ENCODE measurements at regions not wholly inside any gene's neighbourhood (a gene's known extent, or its start where the extent isn't known, plus 50 kb on each side); places are given as distances from the start of the nearest gene placed in this dataset.

GRCh38 chr20:39853050-39853449 lies 836.0 kb downstream of the MAFB start:
- Histone ChIP-seq H3K9ac (ENCODE audit: low read length) (no peak overlapping the region), H3K36me3 (ENCODE audit: control insufficient read depth, low read depth, low read length) (no peaks in the 10 kb centered on the region), H3K27me3 (ENCODE audit: control insufficient read depth, insufficient read depth, low read length) (peaks cover 48% of the 10 kb centered on the region), H3K9me3 (ENCODE audit: control insufficient read depth, low read depth, low read length) (no peaks in the 10 kb centered on the region), H3K27ac (ENCODE audit: low read length) (no peak overlapping the region), H3K4me1 (ENCODE audit: control insufficient read depth, low read depth, low read length) (peaks cover 18% of the 10 kb centered on the region), H3K4me3 (ENCODE audit: low read length) (no peak overlapping the region)

- H3K4me3 ChIP-seq (ENCODE audit: low read length) = no peak overlapping the region
- no peak overlapping the region for H3K27ac ChIP-seq (ENCODE audit: low read length)
- H3K36me3 ChIP-seq (ENCODE audit: control insufficient read depth, low read depth, low read length) = no peaks in the 10 kb centered on the region
- H3K27me3 ChIP-seq (ENCODE audit: control insufficient read depth, insufficient read depth, low read length) = peaks cover 55% of the 10 kb centered on the region
- H3K9ac ChIP-seq (ENCODE audit: low read length) = no peak overlapping the region
- peaks cover 18% of the 10 kb centered on the region for H3K4me1 ChIP-seq (ENCODE audit: control insufficient read depth, low read depth, low read length)
- no peaks in the 10 kb centered on the region for H3K9me3 ChIP-seq (ENCODE audit: control insufficient read depth, low read depth, low read length)
Observed at GRCh38 chr20:39851459-39851858, 837.6 kb downstream of the MAFB start.

GRCh38 chr20:39850821-39851330 lies 838.2 kb downstream of the MAFB start:
- no peak overlapping the region for H3K9ac ChIP-seq (ENCODE audit: low read length)
- H3K4me3 ChIP-seq (ENCODE audit: low read length) = no peak overlapping the region
- peaks cover 55% of the 10 kb centered on the region for H3K27me3 ChIP-seq (ENCODE audit: control insufficient read depth, insufficient read depth, low read length)
- no peak overlapping the region for H3K27ac ChIP-seq (ENCODE audit: low read length)
- H3K36me3 ChIP-seq (ENCODE audit: control insufficient read depth, low read depth, low read length) = no peaks in the 10 kb centered on the region
- H3K4me1 ChIP-seq (ENCODE audit: control insufficient read depth, low read depth, low read length) = peaks cover 18% of the 10 kb centered on the region
- H3K9me3 ChIP-seq (ENCODE audit: control insufficient read depth, low read depth, low read length) = no peaks in the 10 kb centered on the region

- H3K4me3 ChIP-seq (ENCODE audit: low read length) = no peak overlapping the region
- peaks cover 56% of the 10 kb centered on the region for H3K27me3 ChIP-seq (ENCODE audit: control insufficient read depth, insufficient read depth, low read length)
- H3K27ac ChIP-seq (ENCODE audit: low read length) = no peak overlapping the region
- H3K4me1 ChIP-seq (ENCODE audit: control insufficient read depth, low read depth, low read length) = peaks cover 18% of the 10 kb centered on the region
- no peaks in the 10 kb centered on the region for H3K9me3 ChIP-seq (ENCODE audit: control insufficient read depth, low read depth, low read length)
- no peaks in the 10 kb centered on the region for H3K36me3 ChIP-seq (ENCODE audit: control insufficient read depth, low read depth, low read length)
- no peak overlapping the region for H3K9ac ChIP-seq (ENCODE audit: low read length)
Observed at GRCh38 chr20:39850246-39850645, 838.8 kb downstream of the MAFB start.

GRCh38 chr20:39849664-39850063 lies 839.4 kb downstream of the MAFB start:
- Histone ChIP-seq H3K27me3 (ENCODE audit: control insufficient read depth, insufficient read depth, low read length) (peaks cover 57% of the 10 kb centered on the region), H3K36me3 (ENCODE audit: control insufficient read depth, low read depth, low read length) (no peaks in the 10 kb centered on the region), H3K9ac (ENCODE audit: low read length) (no peak overlapping the region), H3K4me1 (ENCODE audit: control insufficient read depth, low read depth, low read length) (peaks cover 18% of the 10 kb centered on the region), H3K9me3 (ENCODE audit: control insufficient read depth, low read depth, low read length) (no peaks in the 10 kb centered on the region), H3K27ac (ENCODE audit: low read length) (no peak overlapping the region), H3K4me3 (ENCODE audit: low read length) (no peak overlapping the region)

GRCh38 chr20:39849171-39849570 lies 839.9 kb downstream of the MAFB start:
- Histone ChIP-seq H3K9me3 (ENCODE audit: control insufficient read depth, low read depth, low read length) (no peaks in the 10 kb centered on the region), H3K27ac (ENCODE audit: low read length) (no peak overlapping the region), H3K36me3 (ENCODE audit: control insufficient read depth, low read depth, low read length) (no peaks in the 10 kb centered on the region), H3K4me1 (ENCODE audit: control insufficient read depth, low read depth, low read length) (peaks cover 17% of the 10 kb centered on the region), H3K4me3 (ENCODE audit: low read length) (no peak overlapping the region), H3K27me3 (ENCODE audit: control insufficient read depth, insufficient read depth, low read length) (peaks cover 53% of the 10 kb centered on the region), H3K9ac (ENCODE audit: low read length) (no peak overlapping the region)

GRCh38 chr20:39839399-39840119 lies 849.5 kb downstream of the MAFB start:
- H3K4me1 ChIP-seq (ENCODE audit: control insufficient read depth, low read depth, low read length) = no peaks in the 10 kb centered on the region
- no peak overlapping the region for H3K9ac ChIP-seq (ENCODE audit: low read length)
- no peaks in the 10 kb centered on the region for H3K9me3 ChIP-seq (ENCODE audit: control insufficient read depth, low read depth, low read length)
- no peaks in the 10 kb centered on the region for H3K36me3 ChIP-seq (ENCODE audit: control insufficient read depth, low read depth, low read length)
- H3K4me3 ChIP-seq (ENCODE audit: low read length) = no peak overlapping the region
- H3K27ac ChIP-seq (ENCODE audit: low read length) = no peak overlapping the region
- H3K27me3 ChIP-seq (ENCODE audit: control insufficient read depth, insufficient read depth, low read length) = no peaks in the 10 kb centered on the region

- H3K27me3 ChIP-seq (ENCODE audit: control insufficient read depth, insufficient read depth, low read length) = no peaks in the 10 kb centered on the region
- H3K9me3 ChIP-seq (ENCODE audit: control insufficient read depth, low read depth, low read length) = no peaks in the 10 kb centered on the region
- no peak overlapping the region for H3K27ac ChIP-seq (ENCODE audit: low read length)
- H3K4me3 ChIP-seq (ENCODE audit: low read length) = no peak overlapping the region
- no peaks in the 10 kb centered on the region for H3K4me1 ChIP-seq (ENCODE audit: control insufficient read depth, low read depth, low read length)
- no peak overlapping the region for H3K9ac ChIP-seq (ENCODE audit: low read length)
- H3K36me3 ChIP-seq (ENCODE audit: control insufficient read depth, low read depth, low read length) = no peaks in the 10 kb centered on the region
Observed at GRCh38 chr20:39837561-39837960, 851.5 kb downstream of the MAFB start.

GRCh38 chr20:39835130-39835842 lies 853.8 kb downstream of the MAFB start:
- no peaks in the 10 kb centered on the region for H3K4me1 ChIP-seq (ENCODE audit: control insufficient read depth, low read depth, low read length)
- no peaks in the 10 kb centered on the region for H3K9me3 ChIP-seq (ENCODE audit: control insufficient read depth, low read depth, low read length)
- H3K9ac ChIP-seq (ENCODE audit: low read length) = no peak overlapping the region
- H3K27me3 ChIP-seq (ENCODE audit: control insufficient read depth, insufficient read depth, low read length) = no peaks in the 10 kb centered on the region
- H3K36me3 ChIP-seq (ENCODE audit: control insufficient read depth, low read depth, low read length) = no peaks in the 10 kb centered on the region
- no peak overlapping the region for H3K27ac ChIP-seq (ENCODE audit: low read length)
- no peak overlapping the region for H3K4me3 ChIP-seq (ENCODE audit: low read length)

GRCh38 chr20:39830903-39831302 lies 858.1 kb downstream of the MAFB start:
- Histone ChIP-seq H3K9ac (ENCODE audit: low read length) (no peak overlapping the region), H3K27ac (ENCODE audit: low read length) (no peak overlapping the region), H3K27me3 (ENCODE audit: control insufficient read depth, insufficient read depth, low read length) (no peaks in the 10 kb centered on the region), H3K36me3 (ENCODE audit: control insufficient read depth, low read depth, low read length) (no peaks in the 10 kb centered on the region), H3K4me3 (ENCODE audit: low read length) (no peak overlapping the region), H3K9me3 (ENCODE audit: control insufficient read depth, low read depth, low read length) (no peaks in the 10 kb centered on the region), H3K4me1 (ENCODE audit: control insufficient read depth, low read depth, low read length) (peaks cover 9% of the 10 kb centered on the region)

GRCh38 chr20:39829661-39830060 lies 859.4 kb downstream of the MAFB start:
- Histone ChIP-seq H3K27ac (ENCODE audit: low read length) (no peak overlapping the region), H3K4me1 (ENCODE audit: control insufficient read depth, low read depth, low read length) (peaks cover 9% of the 10 kb centered on the region), H3K27me3 (ENCODE audit: control insufficient read depth, insufficient read depth, low read length) (no peaks in the 10 kb centered on the region), H3K9me3 (ENCODE audit: control insufficient read depth, low read depth, low read length) (no peaks in the 10 kb centered on the region), H3K36me3 (ENCODE audit: control insufficient read depth, low read depth, low read length) (no peaks in the 10 kb centered on the region), H3K9ac (ENCODE audit: low read length) (no peak overlapping the region), H3K4me3 (ENCODE audit: low read length) (peak overlapping the region; percentile 4)

GRCh38 chr20:39829256-39829655 lies 859.8 kb downstream of the MAFB start:
- Histone ChIP-seq H3K9me3 (ENCODE audit: control insufficient read depth, low read depth, low read length) (no peaks in the 10 kb centered on the region), H3K4me1 (ENCODE audit: control insufficient read depth, low read depth, low read length) (peaks cover 9% of the 10 kb centered on the region), H3K9ac (ENCODE audit: low read length) (no peak overlapping the region), H3K27me3 (ENCODE audit: control insufficient read depth, insufficient read depth, low read length) (no peaks in the 10 kb centered on the region), H3K27ac (ENCODE audit: low read length) (no peak overlapping the region), H3K4me3 (ENCODE audit: low read length) (peak overlapping the region; percentile 4), H3K36me3 (ENCODE audit: control insufficient read depth, low read depth, low read length) (no peaks in the 10 kb centered on the region)
